22Rv1 (cell line): ENCODE measurements at regions not wholly inside any gene's neighbourhood (a gene's known extent, or its start where the extent isn't known, plus 50 kb on each side); places are given as distances from the start of the nearest gene placed in this dataset.

Experiments used
- ZFX ChIP-seq: fragments of 450-650 bp; IDR thresholded peaks from 2 replicates; pipeline ENCODE4 v1.6.1; 2017; ENCODE audit warnings: antibody characterized with exemption, borderline replicate concordance
- TF ChIP-seq, protein P1 (sequence below): fragments of 450-650 bp; IDR thresholded peaks from 2 replicates; pipeline ENCODE4 v1.5.1; 2017; ENCODE audit warnings: mild to moderate bottlenecking

DNA sequence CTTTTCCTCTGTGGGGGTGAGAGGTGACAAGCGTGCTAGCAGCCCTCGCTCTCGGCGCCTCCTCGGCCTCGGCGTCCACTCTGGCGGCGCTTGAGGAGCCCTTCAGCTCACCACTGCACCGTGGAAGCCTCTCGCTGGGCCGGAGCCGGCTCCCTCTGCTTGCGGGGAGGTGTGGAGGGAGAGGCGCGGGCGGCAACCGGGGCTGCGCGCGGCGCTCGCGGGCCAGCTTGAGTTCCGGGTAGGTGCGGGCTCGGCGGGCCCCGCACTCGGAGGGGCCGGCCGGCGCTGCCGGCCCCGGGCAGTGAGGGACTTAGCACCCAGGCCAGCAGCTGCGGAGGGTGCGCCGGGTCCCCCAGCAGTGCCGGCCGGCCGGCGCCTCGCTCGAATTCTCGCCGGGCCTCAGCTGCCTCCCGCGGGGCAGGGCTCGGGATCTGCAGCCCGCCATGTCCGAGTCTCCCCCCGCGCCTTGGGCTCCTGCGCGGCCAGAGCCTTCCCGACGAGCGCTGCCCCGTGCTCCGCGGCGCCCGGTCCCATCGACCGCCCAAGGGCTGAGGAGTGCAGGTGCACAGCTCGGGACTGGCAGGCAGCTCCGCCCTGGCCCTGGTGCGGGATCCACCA is 352.8 kb upstream of the PODXL start:
- TF ChIP-seq, protein P1, sequence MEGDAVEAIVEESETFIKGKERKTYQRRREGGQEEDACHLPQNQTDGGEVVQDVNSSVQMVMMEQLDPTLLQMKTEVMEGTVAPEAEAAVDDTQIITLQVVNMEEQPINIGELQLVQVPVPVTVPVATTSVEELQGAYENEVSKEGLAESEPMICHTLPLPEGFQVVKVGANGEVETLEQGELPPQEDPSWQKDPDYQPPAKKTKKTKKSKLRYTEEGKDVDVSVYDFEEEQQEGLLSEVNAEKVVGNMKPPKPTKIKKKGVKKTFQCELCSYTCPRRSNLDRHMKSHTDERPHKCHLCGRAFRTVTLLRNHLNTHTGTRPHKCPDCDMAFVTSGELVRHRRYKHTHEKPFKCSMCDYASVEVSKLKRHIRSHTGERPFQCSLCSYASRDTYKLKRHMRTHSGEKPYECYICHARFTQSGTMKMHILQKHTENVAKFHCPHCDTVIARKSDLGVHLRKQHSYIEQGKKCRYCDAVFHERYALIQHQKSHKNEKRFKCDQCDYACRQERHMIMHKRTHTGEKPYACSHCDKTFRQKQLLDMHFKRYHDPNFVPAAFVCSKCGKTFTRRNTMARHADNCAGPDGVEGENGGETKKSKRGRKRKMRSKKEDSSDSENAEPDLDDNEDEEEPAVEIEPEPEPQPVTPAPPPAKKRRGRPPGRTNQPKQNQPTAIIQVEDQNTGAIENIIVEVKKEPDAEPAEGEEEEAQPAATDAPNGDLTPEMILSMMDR = no peak
- TF ChIP-seq ZFX = no peak
